Calu3 (cell line): ENCODE measurements at regions not wholly inside any gene's neighbourhood (a gene's known extent, or its start where the extent isn't known, plus 50 kb on each side); places are given as distances from the start of the nearest gene placed in this dataset.

Experiments used
- BruUV-seq: library from RNA; stranded (reverse); fragments of 400-500 nt; replicated peaks from 2 replicates; lab custom pipeline; 2021; lab: Mats Ljungman, UMichigan
- CTCF ChIA-PET: fragments of 300-600 bp; sonication (Branson Sonifier 250); formaldehyde crosslinking; loops from one replicate; lab custom pipeline; 2022; ENCODE audit warnings: antibody characterized with exemption; lab: Charles Lee
- DNase-seq: peaks from one replicate; pipeline ENCODE4 v3.0.0; 2022
- H3K27ac Mint-ChIP-seq: one replicate; pipeline ENCODE4 v1.8.0; 2022; ENCODE audit warnings: mixed read lengths; ENCODE audit not compliant: unreplicated experiment
- H3K27me3 Mint-ChIP-seq: one replicate; pipeline ENCODE4 v1.8.0; 2022; ENCODE audit warnings: mixed read lengths; ENCODE audit not compliant: unreplicated experiment
- H3K36me3 Mint-ChIP-seq: one replicate; pipeline ENCODE4 v1.8.0; 2022; ENCODE audit warnings: mild to moderate bottlenecking, moderate library complexity, mixed read lengths; ENCODE audit not compliant: insufficient read depth, unreplicated experiment
- H3K4me1 Mint-ChIP-seq: one replicate; pipeline ENCODE4 v1.8.0; 2022; ENCODE audit warnings: mild to moderate bottlenecking, low read depth, mixed read lengths; ENCODE audit not compliant: unreplicated experiment
- H3K4me3 Mint-ChIP-seq: one replicate; pipeline ENCODE4 v1.8.0; 2022; ENCODE audit warnings: mild to moderate bottlenecking, low read depth, moderate library complexity, mixed read lengths; ENCODE audit not compliant: unreplicated experiment
- H3K9me3 Mint-ChIP-seq: one replicate; pipeline ENCODE4 v1.8.0; 2022; ENCODE audit warnings: low read depth, mixed read lengths; ENCODE audit not compliant: unreplicated experiment
- intact Hi-C: fragments of 100-400 bp; cut with micrococcal nuclease; formaldehyde crosslinking; loops from one replicate; pipeline ENCODE4 v1.10.0; 2022; ENCODE audit not compliant: unreplicated experiment
- TF ChIP-seq, protein P1 (sequence below): fragments of 200-600 bp; IDR thresholded peaks from one replicate; pipeline ENCODE4 v1.8.0; 2022; ENCODE audit warnings: antibody characterized with exemption; ENCODE audit not compliant: unreplicated experiment

DNA sequence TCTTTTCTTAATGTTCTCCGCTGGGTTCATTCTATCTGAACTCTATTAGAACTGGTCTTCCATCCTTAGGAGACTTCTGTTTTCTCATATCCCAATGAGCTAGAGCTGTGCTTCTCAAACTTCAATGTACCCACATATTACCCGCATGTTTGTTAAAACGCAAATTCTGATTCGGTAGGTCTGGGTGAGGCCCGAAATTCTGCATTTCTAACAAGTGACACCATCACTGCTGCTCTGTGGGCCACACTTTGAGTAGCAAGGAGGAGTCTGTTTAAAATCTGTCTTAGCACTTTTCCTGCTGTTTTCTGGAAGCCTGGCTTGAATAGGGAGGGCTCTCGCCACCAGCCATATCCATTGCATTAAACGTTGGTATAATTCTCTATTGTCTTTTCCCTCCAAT, 151.9 kb upstream of the CLINT1 start:
- intact Hi-C loops = loop anchor here (10.0 kb wide), 1 partner anchor 1124 kb away; no protein-coding TSS in a partner anchor
- no peak for DNase-seq
- no peaks in the 10 kb centered on the region for H3K36me3 Mint-ChIP-seq
- TF ChIP-seq, protein P1, sequence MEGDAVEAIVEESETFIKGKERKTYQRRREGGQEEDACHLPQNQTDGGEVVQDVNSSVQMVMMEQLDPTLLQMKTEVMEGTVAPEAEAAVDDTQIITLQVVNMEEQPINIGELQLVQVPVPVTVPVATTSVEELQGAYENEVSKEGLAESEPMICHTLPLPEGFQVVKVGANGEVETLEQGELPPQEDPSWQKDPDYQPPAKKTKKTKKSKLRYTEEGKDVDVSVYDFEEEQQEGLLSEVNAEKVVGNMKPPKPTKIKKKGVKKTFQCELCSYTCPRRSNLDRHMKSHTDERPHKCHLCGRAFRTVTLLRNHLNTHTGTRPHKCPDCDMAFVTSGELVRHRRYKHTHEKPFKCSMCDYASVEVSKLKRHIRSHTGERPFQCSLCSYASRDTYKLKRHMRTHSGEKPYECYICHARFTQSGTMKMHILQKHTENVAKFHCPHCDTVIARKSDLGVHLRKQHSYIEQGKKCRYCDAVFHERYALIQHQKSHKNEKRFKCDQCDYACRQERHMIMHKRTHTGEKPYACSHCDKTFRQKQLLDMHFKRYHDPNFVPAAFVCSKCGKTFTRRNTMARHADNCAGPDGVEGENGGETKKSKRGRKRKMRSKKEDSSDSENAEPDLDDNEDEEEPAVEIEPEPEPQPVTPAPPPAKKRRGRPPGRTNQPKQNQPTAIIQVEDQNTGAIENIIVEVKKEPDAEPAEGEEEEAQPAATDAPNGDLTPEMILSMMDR = no peak
- no TSS peak for BruUV-seq
- no peak overlapping the region for H3K4me3 Mint-ChIP-seq
- no peaks in the 10 kb centered on the region for H3K4me1 Mint-ChIP-seq
- H3K27ac Mint-ChIP-seq = no peak overlapping the region
- H3K27me3 Mint-ChIP-seq = no peaks in the 10 kb centered on the region
- H3K9me3 Mint-ChIP-seq = no peaks in the 10 kb centered on the region
- CTCF ChIA-PET = interaction anchor here (1.0 kb wide), 1 partner anchor 10 kb away, joined by 5 read pairs; no protein-coding TSS in a partner anchor

DNA sequence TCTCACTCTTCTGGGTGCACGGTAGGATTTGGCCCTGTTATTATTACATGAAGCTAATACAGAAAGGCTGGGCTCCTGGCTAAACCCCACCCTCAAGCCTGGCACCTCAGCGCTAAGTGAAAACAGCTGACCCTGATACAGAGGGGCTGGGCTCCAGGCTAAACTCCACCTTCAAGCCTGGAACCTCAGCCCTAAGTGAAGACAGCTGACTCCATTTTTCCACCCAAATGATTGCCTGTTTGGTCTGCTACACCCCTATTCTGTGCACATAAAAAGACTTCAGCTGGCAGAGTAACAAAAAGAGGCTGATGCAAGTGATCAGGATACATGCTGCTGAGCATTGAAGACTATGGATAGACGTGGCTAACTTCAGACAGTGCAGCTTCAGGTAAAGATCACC, 148.4 kb upstream of the CLINT1 start:
- H3K4me1 Mint-ChIP-seq = no peaks in the 10 kb centered on the region
- no TSS peak for BruUV-seq
- H3K27me3 Mint-ChIP-seq = no peaks in the 10 kb centered on the region
- no peaks in the 10 kb centered on the region for H3K36me3 Mint-ChIP-seq
- TF ChIP-seq, protein P1 = no peak
- intact Hi-C loops = no loop called here
- H3K27ac Mint-ChIP-seq = no peak overlapping the region
- H3K9me3 Mint-ChIP-seq = no peaks in the 10 kb centered on the region
- DNase-seq = no peak
- CTCF ChIA-PET = no interaction called here
- no peak overlapping the region for H3K4me3 Mint-ChIP-seq

DNA sequence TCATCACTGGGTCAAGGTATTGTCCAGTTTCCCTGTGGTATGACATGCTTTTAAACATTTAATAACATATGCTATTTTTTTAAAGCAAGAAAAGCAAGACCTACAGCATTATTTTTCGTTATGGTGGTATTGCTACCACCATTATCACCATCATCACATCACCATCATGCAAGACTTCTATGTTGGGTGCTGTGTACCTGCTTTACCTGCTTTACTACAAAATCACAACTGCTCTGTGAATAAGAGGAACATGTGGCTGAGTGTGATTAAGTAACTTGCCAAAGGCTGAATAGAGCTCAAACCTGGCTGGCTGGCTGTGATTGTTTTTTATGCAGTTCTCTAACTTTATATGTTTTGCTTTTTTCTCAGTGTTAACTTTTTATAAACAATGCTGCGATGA, 140.8 kb upstream of the CLINT1 start:
- Mint-ChIP-seq H3K27me3 (no peaks in the 10 kb centered on the region), H3K9me3 (no peaks in the 10 kb centered on the region), H3K4me1 (peaks cover 13% of the 10 kb centered on the region), H3K4me3 (no peak overlapping the region), H3K36me3 (no peaks in the 10 kb centered on the region), H3K27ac (no peak overlapping the region)
- CTCF ChIA-PET = interaction anchor here (1.0 kb wide), 1 partner anchor 177 kb away, joined by 3 read pairs; no protein-coding TSS in a partner anchor
- intact Hi-C loops = no loop called here
- no TSS peak for BruUV-seq
- DNase-seq = no peak
- TF ChIP-seq, protein P1 = no peak

GRCh38 chr5:157997991-157998504, 139.1 kb upstream of the CLINT1 start:
- peaks cover 21% of the 10 kb centered on the region for H3K4me1 Mint-ChIP-seq
- intact Hi-C loops = no loop called here
- peak overlapping the region; percentile 68 for H3K27ac Mint-ChIP-seq
- CTCF ChIA-PET = no interaction called here
- no peaks in the 10 kb centered on the region for H3K27me3 Mint-ChIP-seq
- H3K36me3 Mint-ChIP-seq = no peaks in the 10 kb centered on the region
- BruUV-seq = no TSS peak
- H3K4me3 Mint-ChIP-seq = no peak overlapping the region
- DNase-seq = no peak
- TF ChIP-seq, protein P1 = no peak
- no peaks in the 10 kb centered on the region for H3K9me3 Mint-ChIP-seq
